Spleen (tissue), 11 donors: ENCODE measurements at regions not wholly inside any gene's neighbourhood (a gene's known extent, or its start where the extent isn't known, plus 50 kb on each side); places are given as distances from the start of the nearest gene placed in this dataset.

Source experiments
- DNase-seq: peaks from one replicate; pipeline ENCODE4 v3.0.0-alpha.2; 2020
- H3K27ac ChIP-seq, 8 donors: fragments of 200-600 bp; sonication (generic) in 7 of 8; 1 replicate in 4 of 8; 2 replicates in 4 of 8; pipeline versions ENCODE4 v1.5.0 to v1.8.0; 2016 to 2021; ENCODE audit warnings: inconsistent platforms in 4 of 8, mild to moderate bottlenecking in 4 of 8, moderate library complexity in 1 of 8
- H3K27me3 ChIP-seq, 7 donors: fragments of 200-600 bp; sonication (generic) in 6 of 7; replicated peaks in 1 of 7; 1 replicate in 4 of 7; 2 replicates in 3 of 7; pipeline versions ENCODE4 v1.5.0 to v1.8.0; 2016 to 2021; ENCODE audit warnings: inconsistent platforms in 3 of 7, mild to moderate bottlenecking in 1 of 7
- H3K36me3 ChIP-seq, 6 donors: fragments of 200-600 bp; sonication (generic) in 5 of 6; 1 replicate in 4 of 6; 2 replicates in 2 of 6; pipeline versions ENCODE4 v1.5.0 to v1.8.0; 2016 to 2021; ENCODE audit warnings: inconsistent platforms in 2 of 6
- H3K4me1 ChIP-seq, 6 donors: fragments of 200-600 bp; sonication (generic) in 5 of 6; 1 replicate in 3 of 6; 2 replicates in 3 of 6; pipeline versions ENCODE4 v1.5.0 to v1.8.0; 2016 to 2021; ENCODE audit warnings: inconsistent platforms in 3 of 6
- H3K4me3 ChIP-seq, 8 donors: fragments of 200-600 bp; sonication (generic) in 7 of 8; 1 replicate in 4 of 8; 2 replicates in 4 of 8; pipeline versions ENCODE4 v1.5.0 to v1.8.0; 2016 to 2021; ENCODE audit warnings: inconsistent platforms in 4 of 8, mild to moderate bottlenecking in 4 of 8, moderate library complexity in 2 of 8
- H3K9me3 ChIP-seq, 8 donors: fragments of 200-600 bp; sonication (generic) in 7 of 8; 1 replicate in 4 of 8; 2 replicates in 4 of 8; pipeline versions ENCODE4 v1.5.0 to v1.8.0; 2016 to 2021; ENCODE audit warnings: inconsistent platforms in 4 of 8
- POLR2A ChIP-seq, 3 donors: fragments of 450-650 bp; IDR thresholded peaks; one replicate each; pipeline ENCODE4 v1.5.1; 2017; ENCODE audit warnings: antibody characterized with exemption in 3 of 3, mild to moderate bottlenecking in 1 of 3
- POLR2AphosphoS5 ChIP-seq, 3 donors: sonication (generic); formaldehyde crosslinking; IDR thresholded peaks; one replicate each; pipeline ENCODE4 v1.5.1; 2017; ENCODE audit warnings: antibody characterized with exemption in 3 of 3
- WGBS, 5 donors: extraction: QIAGEN DNeasy Blood & Tissue Kit in 3 of 5; methylation state at CpG; one replicate each; pipeline versions ENCODE4 v1.1.5 to v1.1.7; 2013 to 2018; 5-methylcytosine and 5-hydroxymethylcytosine counted together
- intact Hi-C: fragments of 100-400 bp; cut with DNase I; formaldehyde crosslinking; loops from one replicate; pipeline ENCODE4 v1.15.0; 2023; ENCODE audit warnings: low total_unique reads
- TF ChIP-seq, protein P1 (sequence below), 11 experiments: fragments of 200-600 bp in 7 of 11; fragments of 450-650 bp in 4 of 11; sonication (generic) in 4 of 11; IDR thresholded peaks in 8 of 11; conservative IDR thresholded peaks in 3 of 11; 1 replicate in 7 of 11; 2 replicates in 4 of 11; pipeline versions ENCODE4 v1.4.0 to v1.8.0; 2016 to 2021; ENCODE audit warnings: antibody characterized with exemption in 11 of 11, inconsistent platforms in 4 of 11, mild to moderate bottlenecking in 1 of 11
- donor health status: healthy with polysubstance abuse.
- donor health status: DM: no; HTN: no; CAD: no; lungs with moderate emphysema.
- donor health status: DM: no; HTN: no; CAD: no.
- donor health status: Bipolar disorder and iron deficiency.
- donor health status: healthy.
- donor health status: DM: no; HTN: no; CAD: no.
- donor health status: DM: yes; HTN: yes; CAD: no.

DNA sequence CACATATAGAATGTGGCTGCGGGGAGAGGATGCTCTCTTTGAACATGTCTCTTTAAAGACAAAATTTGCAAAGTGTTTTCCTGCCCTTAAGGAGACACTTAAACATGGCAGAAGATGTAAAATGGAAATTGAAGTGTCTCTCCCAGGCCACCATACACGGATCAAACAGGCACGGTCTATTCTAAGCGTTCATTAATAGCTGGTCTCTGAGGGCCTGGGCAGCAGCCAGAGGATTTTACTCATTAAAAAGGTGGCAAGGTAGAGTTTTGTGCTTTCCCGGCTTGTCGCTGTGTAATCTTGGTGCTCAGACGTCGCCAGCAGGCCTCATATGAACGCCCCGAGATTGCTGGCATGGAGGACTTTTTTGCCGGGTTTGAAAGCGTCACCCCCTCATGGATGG is 205.5 kb downstream of the EMX2 start:
- intact Hi-C loops = no loop called here
- H3K27ac ChIP-seq = no peak overlapping the region
- no peak for DNase-seq
- TF ChIP-seq POLR2AphosphoS5 (IDR thresholded peaks at IDR 0.05) (no peak), POLR2A (IDR thresholded peaks at IDR 0.05) (no peak)
- TF ChIP-seq, protein P1, sequence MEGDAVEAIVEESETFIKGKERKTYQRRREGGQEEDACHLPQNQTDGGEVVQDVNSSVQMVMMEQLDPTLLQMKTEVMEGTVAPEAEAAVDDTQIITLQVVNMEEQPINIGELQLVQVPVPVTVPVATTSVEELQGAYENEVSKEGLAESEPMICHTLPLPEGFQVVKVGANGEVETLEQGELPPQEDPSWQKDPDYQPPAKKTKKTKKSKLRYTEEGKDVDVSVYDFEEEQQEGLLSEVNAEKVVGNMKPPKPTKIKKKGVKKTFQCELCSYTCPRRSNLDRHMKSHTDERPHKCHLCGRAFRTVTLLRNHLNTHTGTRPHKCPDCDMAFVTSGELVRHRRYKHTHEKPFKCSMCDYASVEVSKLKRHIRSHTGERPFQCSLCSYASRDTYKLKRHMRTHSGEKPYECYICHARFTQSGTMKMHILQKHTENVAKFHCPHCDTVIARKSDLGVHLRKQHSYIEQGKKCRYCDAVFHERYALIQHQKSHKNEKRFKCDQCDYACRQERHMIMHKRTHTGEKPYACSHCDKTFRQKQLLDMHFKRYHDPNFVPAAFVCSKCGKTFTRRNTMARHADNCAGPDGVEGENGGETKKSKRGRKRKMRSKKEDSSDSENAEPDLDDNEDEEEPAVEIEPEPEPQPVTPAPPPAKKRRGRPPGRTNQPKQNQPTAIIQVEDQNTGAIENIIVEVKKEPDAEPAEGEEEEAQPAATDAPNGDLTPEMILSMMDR (IDR thresholded peaks at IDR 0.05 in 8 of 11, conservative IDR thresholded peaks at IDR 0.05 in 3 of 11) = no peak
- H3K27me3 ChIP-seq = peaks cover 0 to 12% (median 0%) of the 10 kb centered on the region in 7 donors
- no peaks in the 10 kb centered on the region for H3K4me1 ChIP-seq
- no peaks in the 10 kb centered on the region for H3K9me3 ChIP-seq
- H3K36me3 ChIP-seq = no peaks in the 10 kb centered on the region
- no peak overlapping the region for H3K4me3 ChIP-seq
- 82 to 86% (median 85%) methylated on average over 12 of the region's 12 CpGs for whole genome bisulfite sequencing, 5 donors

DNA sequence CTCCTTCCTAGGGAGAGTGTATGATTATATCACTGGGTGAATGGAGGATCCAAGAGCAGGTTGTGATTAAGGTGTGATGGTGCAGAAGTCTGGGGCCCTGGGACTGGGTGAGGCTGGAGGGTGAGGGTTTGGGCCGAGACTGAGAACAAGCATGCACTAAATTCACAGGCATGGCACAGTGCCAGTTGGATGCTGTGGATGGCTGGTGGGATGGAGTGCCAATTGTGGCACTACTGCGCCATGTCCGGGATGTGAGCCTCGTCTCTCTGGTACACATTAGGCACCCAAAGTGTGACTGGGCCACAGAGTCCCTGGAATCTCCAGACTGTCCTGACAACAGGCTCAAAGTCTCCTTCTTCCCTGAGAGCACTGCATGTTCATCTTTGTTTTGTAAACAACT is 208.1 kb downstream of the EMX2 start:
- H3K4me1 ChIP-seq = no peaks in the 10 kb centered on the region
- intact Hi-C loops = no loop called here
- WGBS, 5 donors = 84 to 93% (median 88%) methylated on average over 4 of the region's 4 CpGs
- TF ChIP-seq, protein P1 (IDR thresholded peaks at IDR 0.05 in 8 of 11, conservative IDR thresholded peaks at IDR 0.05 in 3 of 11) = no peak
- TF ChIP-seq POLR2A (IDR thresholded peaks at IDR 0.05) (no peak), POLR2AphosphoS5 (IDR thresholded peaks at IDR 0.05) (no peak)
- no peak overlapping the region for H3K27ac ChIP-seq
- peaks cover 0 to 8% (median 0%) of the 10 kb centered on the region in 7 donors for H3K27me3 ChIP-seq
- H3K9me3 ChIP-seq = no peaks in the 10 kb centered on the region
- DNase-seq = no peak
- no peak overlapping the region for H3K4me3 ChIP-seq
- H3K36me3 ChIP-seq = no peaks in the 10 kb centered on the region

DNA sequence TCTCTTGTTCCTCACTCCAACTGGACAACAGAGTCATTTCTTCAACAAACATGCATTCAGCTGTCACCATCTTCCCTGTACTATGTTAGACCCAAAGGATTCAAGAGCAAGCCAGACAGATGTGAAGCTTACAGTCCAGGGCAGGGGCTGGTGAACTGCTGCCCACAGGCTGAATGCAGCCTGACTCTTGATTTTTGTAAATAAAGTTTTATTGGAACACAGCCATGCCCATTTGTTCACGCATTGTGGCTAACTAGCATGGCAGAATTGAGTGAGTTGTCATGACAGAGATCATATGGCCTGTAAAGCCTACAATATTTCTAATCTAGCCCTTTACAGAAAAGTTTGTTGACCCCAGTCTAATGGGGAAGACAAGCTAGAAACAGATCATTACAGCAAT is 208.7 kb downstream of the EMX2 start:
- Histone ChIP-seq H3K27ac (no peak overlapping the region), H3K4me3 (no peak overlapping the region), H3K36me3 (no peaks in the 10 kb centered on the region), H3K9me3 (no peaks in the 10 kb centered on the region), H3K4me1 (no peaks in the 10 kb centered on the region), H3K27me3 (peaks cover 0 to 14% (median 0%) of the 10 kb centered on the region in 7 donors)
- DNase-seq = no peak
- 88 to 96% (median 93%) methylated on average over 1 of the region's 1 CpG for WGBS, 5 donors
- no peak for TF ChIP-seq POLR2A (IDR thresholded peaks at IDR 0.05)
- intact Hi-C loops = no loop called here

DNA sequence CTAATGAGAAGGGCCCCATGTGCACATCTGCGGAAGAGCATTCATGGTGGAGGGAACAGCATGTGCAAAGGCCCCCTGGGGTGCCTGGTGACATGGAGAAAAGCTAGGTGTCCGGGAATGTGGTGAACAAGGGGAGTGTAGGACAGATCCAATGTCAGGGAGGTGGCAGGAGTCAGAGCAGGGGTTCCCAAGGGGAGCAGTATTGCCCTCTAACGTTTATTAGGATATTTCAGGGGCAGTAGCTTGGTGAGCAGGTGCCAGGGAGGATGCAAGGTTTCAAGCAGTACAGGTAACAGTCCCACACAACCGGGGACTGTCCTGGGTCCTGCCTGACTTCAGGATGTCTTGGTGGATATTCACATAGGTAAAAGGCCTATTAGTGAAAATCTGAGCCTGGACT is 209.6 kb downstream of the EMX2 start:
- Histone ChIP-seq H3K4me3 (no peak overlapping the region), H3K9me3 (no peaks in the 10 kb centered on the region), H3K36me3 (no peaks in the 10 kb centered on the region), H3K27ac (no peak overlapping the region), H3K27me3 (peaks cover 0 to 12% (median 0%) of the 10 kb centered on the region in 7 donors), H3K4me1 (no peaks in the 10 kb centered on the region)
- WGBS, 5 donors = 62 to 73% (median 69%) methylated on average over 4 of the region's 4 CpGs
- intact Hi-C loops = no loop called here
- TF ChIP-seq, protein P1 (IDR thresholded peaks at IDR 0.05 in 8 of 11, conservative IDR thresholded peaks at IDR 0.05 in 3 of 11) = no peak
- TF ChIP-seq POLR2AphosphoS5 (IDR thresholded peaks at IDR 0.05) = no peak
- no peak for TF ChIP-seq POLR2A (IDR thresholded peaks at IDR 0.05)
- DNase-seq = no peak
